K562 (cell line): ENCODE measurements at regions not wholly inside any gene's neighbourhood (a gene's known extent, or its start where the extent isn't known, plus 50 kb on each side); places are given as distances from the start of the nearest gene placed in this dataset.

Experiments used
- HDAC2 ChIP-seq: fragments of 450-650 bp; IDR thresholded peaks from 2 replicates; pipeline ENCODE4 v1.6.1; 2016; ENCODE audit warnings: mild to moderate bottlenecking
- MEF2A ChIP-seq: IDR thresholded peaks from 2 replicates; pipeline ENCODE4 v1.6.1; 2011; ENCODE audit warnings: low read depth, mild to moderate bottlenecking, low read length, moderate library complexity; ENCODE audit not compliant: control insufficient read depth
- NFE2L1 ChIP-seq: fragments of 450-650 bp; IDR thresholded peaks from 2 replicates; pipeline ENCODE4 v1.6.1; 2016; ENCODE audit warnings: missing genetic modification characterization, low read depth, mild to moderate bottlenecking, missing compliant biosample characterization, moderate library complexity, borderline replicate concordance
- NFIC ChIP-seq: fragments of 450-650 bp; IDR thresholded peaks from 2 replicates; pipeline ENCODE4 v1.6.1; 2017; ENCODE audit warnings: mild to moderate bottlenecking, inconsistent platforms
- PHTF2 ChIP-seq: fragments of 250-450 bp; sonication (Bioruptor Pico); IDR thresholded peaks from 2 replicates; pipeline ENCODE4 v1.5.0; 2021; ENCODE audit warnings: mild to moderate bottlenecking
- SRSF3 ChIP-seq: fragments of 200-400 bp; formaldehyde crosslinking; IDR thresholded peaks from 2 replicates; pipeline ENCODE4 v1.6.1; 2016; ENCODE audit warnings: mild to moderate bottlenecking, low read length, moderate library complexity; ENCODE audit not compliant: insufficient read depth
- ZNF551 ChIP-seq: fragments of 250-450 bp; sonication (Bioruptor Pico); IDR thresholded peaks from 2 replicates; pipeline ENCODE4 v1.5.0; 2021; ENCODE audit warnings: mild to moderate bottlenecking, moderate library complexity
- ZNF583 ChIP-seq: fragments of 250-450 bp; sonication (Bioruptor Pico); IDR thresholded peaks from 2 replicates; pipeline ENCODE4 v1.4.0; 2020
- ZNF699 ChIP-seq: fragments of 250-450 bp; sonication (Bioruptor Pico); IDR thresholded peaks from 2 replicates; pipeline ENCODE4 v1.8.0; 2021; ENCODE audit warnings: mild to moderate bottlenecking, moderate library complexity; ENCODE audit not compliant: insufficient replicate concordance
- ZNF707 ChIP-seq: fragments of 250-450 bp; sonication (Bioruptor Pico); conservative IDR thresholded peaks from 2 replicates; pipeline ENCODE4 v1.8.0; 2022; ENCODE audit warnings: inconsistent platforms, mild to moderate bottlenecking, moderate library complexity
- TF ChIP-seq, protein P1 (sequence below): fragments of 250-450 bp; sonication (Bioruptor Pico); IDR thresholded peaks from 2 replicates; pipeline ENCODE4 v1.8.0; 2021; ENCODE audit warnings: borderline replicate concordance, mild to moderate bottlenecking, moderate library complexity; ENCODE audit not compliant: poor library complexity, severe bottlenecking
- TF ChIP-seq, protein P2 (sequence below): sonication (generic); formaldehyde crosslinking; IDR thresholded peaks from 2 replicates; pipeline ENCODE4 v1.8.1; 2023; ENCODE audit warnings: mild to moderate bottlenecking, missing genetic modification reagents
- TF ChIP-seq, protein P3 (sequence below): fragments of 450-650 bp; IDR thresholded peaks from 2 replicates; pipeline ENCODE4 v1.6.1; 2018; ENCODE audit not compliant: partially characterized antibody
- TF ChIP-seq, protein P4 (sequence below): fragments of 200-800 bp; sonication (Bioruptor generic); IDR thresholded peaks from 2 replicates; pipeline ENCODE4 v1.6.1; 2017; ENCODE audit warnings: missing genetic modification characterization, missing compliant biosample characterization
- TF ChIP-seq, protein P5 (sequence below): fragments of 250-450 bp; sonication (Bioruptor Pico); IDR thresholded peaks from 2 replicates; pipeline ENCODE4 v1.5.0; 2021; ENCODE audit warnings: mild to moderate bottlenecking, moderate library complexity

DNA sequence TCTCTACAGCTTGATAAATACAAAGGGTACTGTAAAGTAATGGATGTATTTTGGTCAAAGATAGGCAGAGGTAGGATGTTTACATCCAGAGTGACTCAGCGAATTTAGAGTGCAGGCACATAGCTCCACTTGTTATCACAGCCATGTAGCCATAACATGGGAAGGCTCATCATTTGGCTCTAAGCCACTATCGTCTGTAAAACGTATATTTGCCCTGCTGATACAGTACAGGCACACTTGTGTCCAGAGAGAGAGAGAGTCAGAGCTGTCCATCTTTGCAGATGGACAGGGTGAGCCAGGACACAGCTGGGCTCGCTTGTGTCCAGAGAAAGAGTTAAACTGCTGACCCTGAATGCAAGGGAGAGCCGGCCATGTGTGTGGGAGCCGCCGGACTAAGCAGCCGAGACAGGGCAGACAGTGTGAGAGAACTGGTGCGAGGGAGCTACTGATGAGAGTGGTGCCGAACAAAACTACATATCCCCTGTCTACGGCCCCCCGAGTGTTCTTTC is 619.0 kb downstream of the DOK5 start (continued):
- TF ChIP-seq ZNF583 (CRISPR knock-in tag), result no peak
- TF ChIP-seq MEF2A, result no peak
- peak; percentile 65 for TF ChIP-seq HDAC2
- TF ChIP-seq ZNF699 (CRISPR knock-in tag), result no peak
- peak; percentile 97 for TF ChIP-seq NFE2L1 (tag)
- TF ChIP-seq, protein P1, sequence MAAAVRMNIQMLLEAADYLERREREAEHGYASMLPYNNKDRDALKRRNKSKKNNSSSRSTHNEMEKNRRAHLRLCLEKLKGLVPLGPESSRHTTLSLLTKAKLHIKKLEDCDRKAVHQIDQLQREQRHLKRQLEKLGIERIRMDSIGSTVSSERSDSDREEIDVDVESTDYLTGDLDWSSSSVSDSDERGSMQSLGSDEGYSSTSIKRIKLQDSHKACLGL (CRISPR knock-in tag), result no peak
- TF ChIP-seq, protein P2, sequence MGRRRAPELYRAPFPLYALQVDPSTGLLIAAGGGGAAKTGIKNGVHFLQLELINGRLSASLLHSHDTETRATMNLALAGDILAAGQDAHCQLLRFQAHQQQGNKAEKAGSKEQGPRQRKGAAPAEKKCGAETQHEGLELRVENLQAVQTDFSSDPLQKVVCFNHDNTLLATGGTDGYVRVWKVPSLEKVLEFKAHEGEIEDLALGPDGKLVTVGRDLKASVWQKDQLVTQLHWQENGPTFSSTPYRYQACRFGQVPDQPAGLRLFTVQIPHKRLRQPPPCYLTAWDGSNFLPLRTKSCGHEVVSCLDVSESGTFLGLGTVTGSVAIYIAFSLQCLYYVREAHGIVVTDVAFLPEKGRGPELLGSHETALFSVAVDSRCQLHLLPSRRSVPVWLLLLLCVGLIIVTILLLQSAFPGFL, result no peak
- TF ChIP-seq SRSF3, result no peak
- TF ChIP-seq, protein P3, sequence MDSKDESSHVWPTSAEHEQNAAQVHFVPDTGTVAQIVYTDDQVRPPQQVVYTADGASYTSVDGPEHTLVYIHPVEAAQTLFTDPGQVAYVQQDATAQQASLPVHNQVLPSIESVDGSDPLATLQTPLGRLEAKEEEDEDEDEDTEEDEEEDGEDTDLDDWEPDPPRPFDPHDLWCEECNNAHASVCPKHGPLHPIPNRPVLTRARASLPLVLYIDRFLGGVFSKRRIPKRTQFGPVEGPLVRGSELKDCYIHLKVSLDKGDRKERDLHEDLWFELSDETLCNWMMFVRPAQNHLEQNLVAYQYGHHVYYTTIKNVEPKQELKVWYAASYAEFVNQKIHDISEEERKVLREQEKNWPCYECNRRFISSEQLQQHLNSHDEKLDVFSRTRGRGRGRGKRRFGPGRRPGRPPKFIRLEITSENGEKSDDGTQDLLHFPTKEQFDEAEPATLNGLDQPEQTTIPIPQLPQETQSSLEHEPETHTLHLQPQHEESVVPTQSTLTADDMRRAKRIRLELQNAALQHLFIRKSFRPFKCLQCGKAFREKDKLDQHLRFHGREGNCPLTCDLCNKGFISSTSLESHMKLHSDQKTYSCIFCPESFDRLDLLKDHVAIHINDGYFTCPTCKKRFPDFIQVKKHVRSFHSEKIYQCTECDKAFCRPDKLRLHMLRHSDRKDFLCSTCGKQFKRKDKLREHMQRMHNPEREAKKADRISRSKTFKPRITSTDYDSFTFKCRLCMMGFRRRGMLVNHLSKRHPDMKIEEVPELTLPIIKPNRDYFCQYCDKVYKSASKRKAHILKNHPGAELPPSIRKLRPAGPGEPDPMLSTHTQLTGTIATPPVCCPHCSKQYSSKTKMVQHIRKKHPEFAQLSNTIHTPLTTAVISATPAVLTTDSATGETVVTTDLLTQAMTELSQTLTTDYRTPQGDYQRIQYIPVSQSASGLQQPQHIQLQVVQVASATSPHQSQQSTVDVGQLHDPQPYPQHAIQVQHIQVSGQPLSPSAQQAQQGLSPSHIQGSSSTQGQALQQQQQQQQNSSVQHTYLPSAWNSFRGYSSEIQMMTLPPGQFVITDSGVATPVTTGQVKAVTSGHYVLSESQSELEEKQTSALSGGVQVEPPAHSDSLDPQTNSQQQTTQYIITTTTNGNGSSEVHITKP, result peak; percentile 56
- TF ChIP-seq PHTF2 (CRISPR knock-in tag), result no peak
- peak; percentile 96 for TF ChIP-seq NFIC
- no peak for TF ChIP-seq ZNF551 (CRISPR knock-in tag)
- no peak for TF ChIP-seq ZNF707 (CRISPR knock-in tag)
- TF ChIP-seq, protein P4, sequence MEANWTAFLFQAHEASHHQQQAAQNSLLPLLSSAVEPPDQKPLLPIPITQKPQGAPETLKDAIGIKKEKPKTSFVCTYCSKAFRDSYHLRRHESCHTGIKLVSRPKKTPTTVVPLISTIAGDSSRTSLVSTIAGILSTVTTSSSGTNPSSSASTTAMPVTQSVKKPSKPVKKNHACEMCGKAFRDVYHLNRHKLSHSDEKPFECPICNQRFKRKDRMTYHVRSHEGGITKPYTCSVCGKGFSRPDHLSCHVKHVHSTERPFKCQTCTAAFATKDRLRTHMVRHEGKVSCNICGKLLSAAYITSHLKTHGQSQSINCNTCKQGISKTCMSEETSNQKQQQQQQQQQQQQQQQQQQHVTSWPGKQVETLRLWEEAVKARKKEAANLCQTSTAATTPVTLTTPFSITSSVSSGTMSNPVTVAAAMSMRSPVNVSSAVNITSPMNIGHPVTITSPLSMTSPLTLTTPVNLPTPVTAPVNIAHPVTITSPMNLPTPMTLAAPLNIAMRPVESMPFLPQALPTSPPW (CRISPR knock-in tag), result no peak; the same call in 1 of the 2 replicates
- TF ChIP-seq, protein P5, sequence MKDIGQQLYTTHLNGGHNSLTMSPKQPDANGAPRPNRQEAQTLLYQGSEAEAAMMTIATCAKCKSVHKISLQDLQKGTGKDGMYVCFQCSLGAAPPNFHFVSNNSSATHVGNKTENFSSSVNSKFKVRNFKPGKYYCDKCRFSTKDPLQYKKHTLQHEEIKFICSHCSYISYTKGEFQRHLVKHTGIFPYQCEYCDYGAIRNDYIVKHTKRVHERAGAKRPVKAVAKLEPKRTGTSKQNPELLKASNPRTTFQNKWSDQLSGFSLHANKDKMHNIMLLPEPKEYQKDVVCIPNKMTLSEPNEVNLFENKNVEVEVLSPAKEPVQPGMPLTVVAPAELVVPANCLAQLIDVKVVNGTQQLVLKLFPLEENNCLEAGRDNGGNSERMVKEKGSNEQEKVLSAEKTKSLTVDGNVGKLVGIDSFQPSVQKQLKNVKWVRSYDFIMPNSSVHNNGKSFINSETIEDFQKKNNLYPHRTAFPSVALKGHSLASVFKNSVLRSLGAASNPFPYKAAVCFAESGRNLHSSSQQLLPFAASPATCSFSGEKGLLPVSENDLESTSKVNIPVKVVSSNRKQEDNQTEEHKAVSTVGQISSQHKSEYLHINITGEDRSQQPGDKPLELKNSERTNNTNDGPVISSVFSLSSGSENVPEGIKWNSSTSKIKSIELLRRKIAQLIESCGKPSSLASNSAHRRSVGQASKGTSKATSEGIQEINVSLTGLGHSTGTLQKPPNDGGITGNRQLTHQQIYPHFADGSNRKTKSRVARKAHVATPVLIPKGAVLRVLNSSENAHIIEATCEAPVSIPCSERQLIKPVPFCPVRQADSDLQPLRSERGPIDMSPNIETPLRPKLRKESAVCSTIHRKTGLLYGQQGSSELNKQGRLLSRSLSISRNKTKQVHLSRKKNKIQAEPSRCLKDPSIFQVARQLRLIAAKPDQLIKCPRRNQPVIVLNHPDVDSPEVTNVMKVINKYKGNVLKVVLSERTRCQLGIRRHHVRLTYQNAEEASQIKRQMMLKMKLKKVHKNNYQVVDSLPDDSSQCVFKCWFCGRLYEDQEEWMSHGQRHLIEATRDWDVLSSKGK (CRISPR knock-in tag), result no peak
